ENCODE measurements at regions not wholly inside any gene's neighbourhood (a gene's known extent, or its start where the extent isn't known, plus 50 kb on each side); places are given as distances from the start of the nearest gene placed in this dataset.
A peak's percentile ranks its signal among the peaks of the same experiment; 100 is the strongest.
"Not testable (repeated sequence)": the region's sequence is repeated elsewhere in the genome, so short reads cannot be mapped to it uniquely, and the experiment has no call there.

DNA sequence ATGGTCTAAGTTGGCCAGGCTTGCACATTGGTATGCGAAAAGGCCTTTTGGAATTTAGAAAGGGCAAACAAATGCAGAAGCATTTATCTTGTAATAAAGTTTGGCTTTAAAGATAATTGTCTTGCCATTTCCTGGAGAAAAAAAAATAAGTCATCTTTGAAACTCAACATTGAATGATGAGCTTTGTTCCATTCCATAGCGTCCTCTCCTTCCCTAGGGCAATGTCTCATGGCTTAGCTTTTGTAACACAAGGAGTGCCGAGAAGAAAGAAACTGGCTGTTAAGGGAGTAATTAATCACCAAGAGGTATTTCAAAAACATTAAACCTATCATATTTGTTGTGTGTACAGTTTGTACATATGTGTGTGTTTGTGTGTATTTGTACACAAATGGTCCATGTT, 372.3 kb downstream of the NPIPA8 start:
- H3K27me3 Mint-ChIP-seq = peaks cover 4% of the 10 kb centered on the region

DNA sequence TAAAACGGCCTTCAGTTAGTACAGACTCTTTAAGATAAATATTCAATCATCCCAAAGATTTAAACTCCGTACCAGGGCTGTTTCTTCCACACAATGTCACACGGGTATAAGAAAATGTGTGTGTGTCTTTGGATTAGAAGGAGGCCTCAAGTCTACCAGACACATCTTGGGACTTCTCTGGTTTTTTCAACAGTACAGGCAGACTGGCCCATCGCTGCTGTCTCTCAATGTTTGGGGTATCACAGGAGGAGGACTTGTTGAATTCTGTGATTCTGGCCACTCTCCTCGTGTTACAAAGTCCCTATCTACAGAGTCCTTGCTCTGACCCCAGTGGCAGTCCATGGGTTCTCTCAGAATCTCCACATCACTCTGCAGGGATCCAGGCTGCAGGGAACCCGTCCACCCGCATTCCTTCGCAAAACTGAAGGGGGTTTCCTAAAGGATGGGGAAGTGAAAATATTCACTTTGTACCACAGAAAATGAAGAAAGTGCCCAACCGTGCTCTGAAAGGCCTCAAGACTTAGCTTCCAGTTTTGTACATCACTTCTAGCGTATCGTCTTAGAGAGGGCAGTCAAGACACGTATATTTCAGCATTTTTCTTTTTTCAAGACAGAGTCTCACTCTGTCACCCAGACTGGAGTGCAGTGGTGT, 373.2 kb downstream of the NPIPA8 start:
- DNase-seq = no peak
- Mint-ChIP-seq H3K27ac (no peak overlapping the region), H3K27me3 (peaks cover 7% of the 10 kb centered on the region), H3K36me3 (ENCODE audit: low read depth) (no peaks in the 10 kb centered on the region), H3K4me3 (no peak overlapping the region), H3K9me3 (no peaks in the 10 kb centered on the region), H3K4me1 (ENCODE audit: low read depth) (no peaks in the 10 kb centered on the region)

More for the DNA sequence above, 372.3 kb downstream of the NPIPA8 start:
- DNase-seq = no peak
- H3K36me3 Mint-ChIP-seq (ENCODE audit: low read depth) = no peaks in the 10 kb centered on the region
- H3K4me1 Mint-ChIP-seq (ENCODE audit: low read depth) = no peaks in the 10 kb centered on the region
- no peak overlapping the region for H3K4me3 Mint-ChIP-seq
- no peaks in the 10 kb centered on the region for H3K9me3 Mint-ChIP-seq
- no peak overlapping the region for H3K27ac Mint-ChIP-seq

DNA sequence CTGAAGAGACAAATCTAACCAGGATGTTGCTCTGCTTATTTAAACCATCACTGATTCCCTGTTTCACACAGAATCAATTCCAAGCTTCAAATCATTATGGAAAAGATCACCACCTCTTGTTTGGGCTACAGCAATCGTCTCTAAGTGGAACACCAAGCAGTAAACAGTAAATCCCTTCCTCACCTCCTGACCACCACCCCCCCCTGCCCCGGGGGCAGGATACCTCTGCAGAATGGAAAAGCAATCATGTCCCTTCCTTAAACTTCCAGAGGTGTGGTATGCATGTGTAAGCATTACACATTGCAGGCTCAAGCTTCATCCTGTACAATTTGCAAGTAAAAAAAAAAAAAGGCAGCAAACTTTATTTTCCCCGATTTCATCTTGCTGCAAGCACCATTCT, 373.8 kb downstream of the NPIPA8 start:
- no peaks in the 10 kb centered on the region for H3K9me3 Mint-ChIP-seq
- no peaks in the 10 kb centered on the region for H3K4me1 Mint-ChIP-seq (ENCODE audit: low read depth)
- no peak overlapping the region for H3K4me3 Mint-ChIP-seq
- H3K27ac Mint-ChIP-seq = no peak overlapping the region
- no peaks in the 10 kb centered on the region for H3K36me3 Mint-ChIP-seq (ENCODE audit: low read depth)
- DNase-seq = no peak
- H3K27me3 Mint-ChIP-seq = peaks cover 8% of the 10 kb centered on the region

DNA sequence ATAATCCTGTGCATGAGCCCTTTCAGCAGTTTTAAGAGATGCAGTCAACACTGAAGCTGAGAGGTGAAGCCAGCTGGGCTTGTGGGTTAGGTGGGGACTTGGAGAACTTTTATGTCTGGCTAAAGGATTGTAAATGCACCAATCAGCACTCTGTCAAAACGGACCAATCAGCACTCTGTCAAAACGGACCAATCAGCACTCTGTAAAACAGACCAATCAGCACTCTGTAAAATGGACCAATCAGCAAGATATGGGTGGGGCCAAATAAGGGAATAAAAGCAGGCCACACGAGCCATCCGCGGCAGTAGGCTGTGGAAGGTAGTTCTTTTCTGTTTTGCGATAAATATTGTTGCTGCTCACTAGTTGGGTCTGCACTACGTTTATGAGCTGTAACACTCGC, 374.7 kb downstream of the NPIPA8 start:
- DNase-seq; H3K9me3 Mint-ChIP-seq; H3K27ac Mint-ChIP-seq; H3K4me3 Mint-ChIP-seq; H3K36me3 Mint-ChIP-seq (ENCODE audit: low read depth); H3K4me1 Mint-ChIP-seq (ENCODE audit: low read depth): not testable (repeated sequence)
- H3K27me3 Mint-ChIP-seq = peaks cover 11% of the 10 kb centered on the region

DNA sequence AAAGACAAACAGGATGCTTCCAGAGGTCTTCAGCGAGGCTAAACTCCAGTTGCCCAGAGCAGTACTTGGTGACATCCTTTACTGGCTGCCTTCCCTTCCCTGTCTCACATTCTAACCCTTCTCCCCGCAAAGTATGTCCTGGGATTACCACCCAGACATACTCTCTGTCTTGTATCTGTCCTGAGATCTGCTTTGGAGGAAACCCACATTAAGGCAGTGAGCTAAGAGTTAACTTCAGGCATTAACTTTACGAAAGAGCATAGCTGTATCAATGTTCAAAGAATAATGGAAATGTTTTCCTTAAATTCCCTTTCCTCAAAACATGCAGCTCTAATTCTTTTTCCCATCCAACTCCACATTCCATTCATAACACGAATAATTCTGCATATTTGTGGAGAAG, 385.2 kb downstream of the NPIPA8 start:
- H3K27ac Mint-ChIP-seq = no peak overlapping the region
- no peak for DNase-seq
- peaks cover 10% of the 10 kb centered on the region for H3K4me1 Mint-ChIP-seq (ENCODE audit: low read depth)
- no peak overlapping the region for H3K4me3 Mint-ChIP-seq
- peaks cover 71% of the 10 kb centered on the region for H3K27me3 Mint-ChIP-seq
- H3K36me3 Mint-ChIP-seq (ENCODE audit: low read depth) = no peaks in the 10 kb centered on the region
- no peaks in the 10 kb centered on the region for H3K9me3 Mint-ChIP-seq

DNA sequence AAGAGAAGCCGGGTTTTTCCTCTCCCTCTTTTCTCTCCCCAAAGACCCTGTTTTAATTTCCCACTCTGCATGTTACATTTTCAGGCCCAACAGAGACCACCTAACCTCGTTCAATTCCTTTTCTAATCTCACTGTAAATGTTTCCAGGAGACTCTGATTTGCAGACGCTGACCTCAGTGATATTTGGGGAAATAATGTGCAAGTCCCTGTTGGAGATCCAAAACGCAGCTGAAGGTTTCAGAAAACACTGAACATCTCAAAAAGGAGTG, 386.6 kb downstream of the NPIPA8 start:
- H3K4me1 Mint-ChIP-seq (ENCODE audit: low read depth) = peaks cover 10% of the 10 kb centered on the region
- H3K9me3 Mint-ChIP-seq = no peaks in the 10 kb centered on the region
- H3K36me3 Mint-ChIP-seq (ENCODE audit: low read depth) = no peaks in the 10 kb centered on the region
- DNase-seq = no peak
- no peak overlapping the region for H3K4me3 Mint-ChIP-seq
- H3K27ac Mint-ChIP-seq = no peak overlapping the region
- H3K27me3 Mint-ChIP-seq = peaks cover 73% of the 10 kb centered on the region

DNA sequence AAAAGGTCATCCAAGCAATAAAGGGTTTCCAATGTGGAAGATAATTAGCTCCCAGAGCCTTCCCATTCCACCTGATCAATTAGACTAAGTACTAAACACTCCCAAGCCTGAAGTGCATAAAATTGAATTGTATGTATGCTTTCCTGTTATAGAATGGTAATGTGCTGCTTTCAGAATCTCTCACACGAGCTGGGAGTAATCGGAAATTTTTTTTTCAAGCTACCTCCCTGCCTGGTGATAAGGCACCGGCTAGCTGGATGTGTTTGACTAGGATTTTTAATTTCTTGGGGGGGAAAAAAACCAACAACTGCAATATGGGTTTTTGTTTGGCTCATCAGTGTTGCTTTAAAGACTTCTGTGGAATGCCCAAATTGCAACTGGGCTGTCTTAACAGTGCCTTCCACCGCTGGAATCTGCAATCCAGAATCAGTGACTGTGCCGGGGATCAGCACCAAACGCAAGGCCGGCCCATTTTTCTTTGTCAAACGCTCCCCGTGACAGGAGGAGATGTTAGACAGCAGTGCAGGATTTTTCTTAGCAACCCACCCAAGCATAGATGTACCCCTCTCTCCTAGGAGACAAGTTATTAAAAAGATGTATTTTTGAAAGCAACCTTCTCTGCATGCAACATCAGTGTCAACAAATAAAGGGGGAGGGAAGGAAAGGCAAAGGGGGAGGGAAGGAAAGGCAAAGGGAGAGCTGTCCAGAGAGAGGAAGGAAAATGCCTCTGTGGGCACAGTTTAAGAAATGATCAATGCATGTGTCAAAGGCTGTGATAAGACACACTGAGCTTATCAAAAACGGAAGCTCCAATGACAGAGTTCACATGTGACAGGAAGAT, 387.2 kb downstream of the NPIPA8 start:
- no peaks in the 10 kb centered on the region for H3K9me3 Mint-ChIP-seq

DNA sequence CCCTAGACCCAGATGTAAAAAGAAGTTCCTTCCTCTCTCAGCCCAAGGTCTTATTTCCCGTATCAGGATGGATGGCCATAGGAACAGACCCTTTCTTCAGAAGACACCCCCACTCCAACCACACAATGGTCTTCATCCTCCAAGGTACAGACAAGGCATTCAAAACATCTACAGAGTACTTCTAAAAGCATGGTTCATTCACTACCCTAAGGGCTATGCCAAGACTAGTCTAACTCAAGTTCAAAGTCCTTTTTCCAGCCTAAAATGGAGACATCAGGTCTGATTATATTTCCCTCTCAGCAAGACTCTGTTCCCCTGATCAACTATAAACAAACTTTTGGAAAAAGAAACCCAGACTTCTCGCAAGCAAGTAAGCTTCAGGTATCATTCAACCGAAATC, 388.9 kb downstream of the NPIPA8 start:
- DNase-seq = no peak
- Mint-ChIP-seq H3K4me3 (no peak overlapping the region), H3K36me3 (ENCODE audit: low read depth) (no peaks in the 10 kb centered on the region), H3K9me3 (no peaks in the 10 kb centered on the region), H3K27me3 (peaks cover 71% of the 10 kb centered on the region), H3K4me1 (ENCODE audit: low read depth) (peaks cover 10% of the 10 kb centered on the region), H3K27ac (no peak overlapping the region)

More for the DNA sequence above, 387.2 kb downstream of the NPIPA8 start:
- DNase-seq = no peak
- no peaks in the 10 kb centered on the region for H3K36me3 Mint-ChIP-seq (ENCODE audit: low read depth)
- H3K27ac Mint-ChIP-seq = no peak overlapping the region
- H3K27me3 Mint-ChIP-seq = peaks cover 72% of the 10 kb centered on the region
- H3K4me3 Mint-ChIP-seq = no peak overlapping the region
- peaks cover 10% of the 10 kb centered on the region for H3K4me1 Mint-ChIP-seq (ENCODE audit: low read depth)

DNA sequence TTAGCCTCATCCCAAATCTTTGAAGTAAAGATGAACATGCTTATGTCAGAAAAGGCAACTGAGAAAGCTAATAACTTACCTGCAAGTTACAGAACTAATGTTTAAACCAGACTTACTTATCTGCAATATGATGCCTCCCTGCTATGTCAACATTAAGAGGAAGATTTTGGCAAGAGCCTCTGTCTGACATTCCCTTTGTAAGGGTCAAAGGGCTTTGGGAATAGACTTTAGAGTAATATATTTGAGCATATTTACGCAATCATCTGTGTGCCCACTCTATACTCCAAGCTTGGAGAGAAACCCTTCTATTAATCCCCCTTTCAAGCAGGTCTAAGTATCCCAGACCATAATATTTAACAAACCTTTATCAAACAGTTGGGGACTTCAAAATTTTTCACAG, 389.4 kb downstream of the NPIPA8 start:
- H3K9me3 Mint-ChIP-seq = no peaks in the 10 kb centered on the region
- H3K4me3 Mint-ChIP-seq = no peak overlapping the region
- peaks cover 10% of the 10 kb centered on the region for H3K4me1 Mint-ChIP-seq (ENCODE audit: low read depth)
- no peak for DNase-seq
- H3K27me3 Mint-ChIP-seq = peaks cover 71% of the 10 kb centered on the region
- no peaks in the 10 kb centered on the region for H3K36me3 Mint-ChIP-seq (ENCODE audit: low read depth)
- H3K27ac Mint-ChIP-seq = no peak overlapping the region

DNA sequence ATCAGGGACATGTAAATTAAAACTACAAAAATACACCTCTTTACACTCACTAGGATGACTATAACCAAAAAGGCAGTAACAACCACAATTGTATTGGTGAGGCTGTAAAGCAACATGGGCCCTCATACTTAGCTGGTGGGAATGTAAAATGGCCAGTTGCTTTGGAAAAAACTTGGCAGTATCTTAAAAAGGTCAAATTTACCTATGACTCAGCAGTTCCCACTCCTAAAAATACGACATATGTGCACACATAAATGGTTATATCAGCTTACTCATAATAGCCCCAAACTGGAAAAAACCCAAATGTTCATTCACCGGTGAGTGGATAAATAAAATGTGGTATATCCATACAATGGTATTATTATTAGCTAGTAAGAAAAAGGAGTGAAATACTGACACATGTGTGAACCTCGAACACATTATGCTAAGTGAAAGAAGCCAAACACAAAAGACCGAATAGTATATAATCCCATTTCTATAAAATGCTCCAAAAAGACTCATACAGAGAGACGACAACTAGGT, 391.4 kb downstream of the NPIPA8 start:
- Mint-ChIP-seq H3K27ac (no peak overlapping the region), H3K4me3 (no peak overlapping the region), H3K9me3 (no peaks in the 10 kb centered on the region), H3K36me3 (ENCODE audit: low read depth) (no peaks in the 10 kb centered on the region), H3K27me3 (peaks cover 54% of the 10 kb centered on the region), H3K4me1 (ENCODE audit: low read depth) (peaks cover 10% of the 10 kb centered on the region)
- DNase-seq = no peak

DNA sequence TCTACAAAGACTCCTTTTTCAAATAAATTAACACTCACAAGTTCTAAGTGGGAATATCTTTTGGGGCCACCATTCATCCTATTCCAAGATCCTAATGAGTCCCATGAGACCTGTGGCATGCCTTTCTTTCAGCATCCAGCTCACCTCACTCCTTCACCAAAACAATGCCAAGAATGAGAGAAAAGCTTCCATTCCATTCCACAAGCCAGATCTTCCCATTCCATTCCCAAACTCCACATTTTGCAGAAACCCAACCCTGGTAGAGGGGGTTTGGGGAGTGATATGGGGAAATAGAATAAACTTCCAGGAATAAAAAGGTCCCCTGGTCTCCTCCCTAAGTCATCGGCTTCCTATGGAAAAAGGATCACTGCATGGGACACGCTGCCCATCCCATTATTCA, 392.2 kb downstream of the NPIPA8 start:
- Mint-ChIP-seq H3K27ac (no peak overlapping the region), H3K36me3 (ENCODE audit: low read depth) (no peaks in the 10 kb centered on the region), H3K9me3 (no peaks in the 10 kb centered on the region), H3K4me1 (ENCODE audit: low read depth) (peaks cover 8% of the 10 kb centered on the region), H3K4me3 (no peak overlapping the region), H3K27me3 (peaks cover 46% of the 10 kb centered on the region)
- DNase-seq = no peak

DNA sequence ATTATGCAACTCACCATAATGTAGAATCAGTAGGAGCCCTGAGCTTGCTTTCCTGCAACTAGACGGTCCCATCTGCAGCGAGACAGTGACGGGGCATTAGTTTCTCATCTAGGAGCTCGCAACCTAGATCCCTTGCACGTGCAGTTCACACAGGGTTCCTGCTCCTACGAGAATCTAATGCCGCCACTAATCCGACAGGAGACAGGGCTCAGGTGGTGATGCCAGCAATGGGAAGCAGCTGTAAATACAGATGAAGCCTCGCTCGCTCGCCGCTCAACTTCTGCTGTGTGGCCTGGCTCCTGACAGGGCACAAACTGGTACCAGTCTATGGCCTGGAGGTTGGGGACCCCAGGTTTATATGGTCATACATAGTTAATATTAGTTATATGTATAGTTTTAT, 394.5 kb downstream of the NPIPA8 start:
- H3K4me3 Mint-ChIP-seq = no peak overlapping the region
- H3K27ac Mint-ChIP-seq = no peak overlapping the region
- no peaks in the 10 kb centered on the region for H3K9me3 Mint-ChIP-seq
- peaks cover 28% of the 10 kb centered on the region for H3K27me3 Mint-ChIP-seq
- DNase-seq = no peak
- H3K4me1 Mint-ChIP-seq (ENCODE audit: low read depth) = peaks cover 12% of the 10 kb centered on the region
- H3K36me3 Mint-ChIP-seq (ENCODE audit: low read depth) = no peaks in the 10 kb centered on the region

DNA sequence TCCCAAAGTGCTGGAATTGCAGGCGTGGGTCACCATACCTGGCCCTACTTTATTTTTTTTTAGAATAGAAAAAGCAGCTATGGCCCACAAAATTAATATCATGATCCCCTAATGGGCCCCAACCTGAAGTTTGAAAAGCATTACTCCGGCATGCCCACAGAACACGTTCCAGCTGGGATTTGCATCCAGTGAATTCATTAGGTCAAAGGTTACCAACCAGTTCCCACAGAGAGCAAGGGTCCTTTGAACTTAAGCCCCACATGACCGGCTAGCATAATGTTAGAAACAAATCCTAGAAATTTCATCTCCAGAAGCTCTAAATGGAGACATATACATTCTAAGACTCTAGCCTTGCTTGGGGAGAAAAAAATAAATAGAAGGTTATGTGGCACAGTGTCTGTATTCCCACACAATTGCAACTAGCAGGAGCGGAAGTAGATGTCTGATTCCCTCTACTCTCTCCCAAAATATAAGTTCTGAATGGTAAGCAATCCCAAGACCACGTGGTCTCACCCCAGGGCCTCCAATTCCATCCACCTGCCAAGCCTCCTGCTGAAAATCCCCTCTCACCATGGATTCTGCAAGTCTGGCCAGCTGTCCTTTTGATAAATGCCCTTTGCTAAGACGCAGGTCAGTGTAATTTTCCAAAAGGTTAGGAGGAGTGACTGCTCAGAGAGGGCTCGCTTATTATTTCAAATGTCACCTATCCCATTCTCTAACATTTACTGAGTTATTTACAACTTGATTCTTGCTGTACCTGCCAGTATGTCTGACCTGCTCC, 395.8 kb downstream of the NPIPA8 start:
- no peak overlapping the region for H3K27ac Mint-ChIP-seq
- no peak for DNase-seq
- H3K9me3 Mint-ChIP-seq = no peaks in the 10 kb centered on the region
- peaks cover 12% of the 10 kb centered on the region for H3K4me1 Mint-ChIP-seq (ENCODE audit: low read depth)
- H3K27me3 Mint-ChIP-seq = peaks cover 21% of the 10 kb centered on the region
- no peaks in the 10 kb centered on the region for H3K36me3 Mint-ChIP-seq (ENCODE audit: low read depth)
- H3K4me3 Mint-ChIP-seq = no peak overlapping the region

DNA sequence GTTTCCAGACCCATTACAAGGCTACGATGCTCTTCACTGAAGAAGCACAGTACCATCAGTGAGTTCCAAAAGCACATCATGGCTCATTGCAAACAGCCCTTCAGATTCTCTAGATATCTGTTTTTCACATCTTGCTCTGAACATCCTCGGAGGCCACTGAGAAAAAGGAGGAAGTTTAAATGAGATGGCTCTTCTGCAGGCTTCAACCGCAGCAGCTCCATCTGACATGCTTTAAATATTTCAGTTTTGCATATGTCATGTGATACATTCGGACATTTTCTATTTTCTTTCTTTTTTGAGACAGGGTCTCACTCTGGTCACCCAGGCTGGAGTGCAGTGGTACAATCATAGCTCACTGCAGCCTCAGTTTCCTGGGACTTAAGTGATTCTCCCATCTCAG, 396.8 kb downstream of the NPIPA8 start:
- peaks cover 12% of the 10 kb centered on the region for H3K4me1 Mint-ChIP-seq (ENCODE audit: low read depth)
- DNase-seq = no peak
- H3K9me3 Mint-ChIP-seq = no peaks in the 10 kb centered on the region
- H3K27me3 Mint-ChIP-seq = peaks cover 12% of the 10 kb centered on the region
- H3K27ac Mint-ChIP-seq = no peak overlapping the region
- H3K4me3 Mint-ChIP-seq = no peak overlapping the region
- no peaks in the 10 kb centered on the region for H3K36me3 Mint-ChIP-seq (ENCODE audit: low read depth)

DNA sequence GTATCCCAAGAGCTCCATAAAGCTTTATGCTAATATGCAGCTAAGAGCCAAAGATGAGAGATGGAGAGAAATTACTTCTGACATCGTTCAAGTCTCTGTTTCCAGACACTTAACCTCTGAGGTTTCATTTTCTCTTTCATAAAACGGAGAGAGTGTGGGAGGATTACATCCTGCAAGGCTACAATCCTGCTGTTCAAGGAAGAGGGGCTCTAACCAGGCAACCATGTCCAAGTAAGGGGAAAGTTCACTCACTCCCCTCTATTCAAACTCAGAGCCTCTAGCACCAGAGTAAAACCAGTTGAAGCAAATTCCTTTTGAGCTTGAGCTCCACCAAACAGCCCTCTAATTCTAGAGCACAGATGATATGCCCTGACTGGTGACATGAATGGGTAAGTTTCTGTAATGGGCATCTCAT, 397.4 kb downstream of the NPIPA8 start:
- Mint-ChIP-seq H3K36me3 (ENCODE audit: low read depth) (no peaks in the 10 kb centered on the region), H3K4me3 (peak overlapping the region; percentile 55), H3K4me1 (ENCODE audit: low read depth) (peaks cover 12% of the 10 kb centered on the region), H3K27me3 (peaks cover 7% of the 10 kb centered on the region), H3K27ac (peak overlapping the region; percentile 10), H3K9me3 (no peaks in the 10 kb centered on the region)
- DNase-seq = no peak
